Neural cell (in vitro differentiated cells): ENCODE measurements at regions not wholly inside any gene's neighbourhood (a gene's known extent, or its start where the extent isn't known, plus 50 kb on each side); places are given as distances from the start of the nearest gene placed in this dataset.

Source experiments
- H2AFZ ChIP-seq: fragments of 200-600, 300-800 bp; sonication (generic), shearing (Covaris generic); 2 replicates; pipeline ENCODE4 v1.6.0; 2014; ENCODE audit warnings: low read depth, mild to moderate bottlenecking, antibody characterized with exemption, low read length, moderate library complexity
- H3F3A ChIP-seq: fragments of 200-600 bp; shearing (Covaris generic); 2 replicates; pipeline ENCODE4 v1.6.1; 2016; ENCODE audit warnings: mild to moderate bottlenecking, moderate library complexity, mixed read lengths, antibody characterized with exemption, low read length; ENCODE audit not compliant: insufficient read depth, poor library complexity, severe bottlenecking
- H3K27ac ChIP-seq: fragments of 200-600, 300-800 bp; sonication (generic), shearing (Covaris generic); 2 replicates; pipeline ENCODE4 v1.5.1; 2014; ENCODE audit warnings: mild to moderate bottlenecking, low read length, moderate library complexity
- H3K27me3 ChIP-seq: fragments of 300-800, 200-600 bp; sonication (generic), shearing (Covaris generic); 2 replicates; pipeline ENCODE4 v1.6.0; 2014; ENCODE audit warnings: mild to moderate bottlenecking, low read depth, low read length, moderate library complexity; ENCODE audit not compliant: insufficient read depth
- H3K36me3 ChIP-seq: fragments of 300-800, 200-600 bp; sonication (generic), shearing (Covaris generic); 2 replicates; pipeline ENCODE4 v1.5.1; 2014; ENCODE audit warnings: mild to moderate bottlenecking, antibody characterized with exemption, low read length, moderate library complexity; ENCODE audit not compliant: insufficient read depth
- H3K4me2 ChIP-seq: fragments of 300-800, 200-600 bp; sonication (generic), shearing (Covaris generic); 2 replicates; pipeline ENCODE4 v1.6.0; 2014; ENCODE audit warnings: mild to moderate bottlenecking, low read length
- H3K4me3 ChIP-seq: fragments of 300-800, 200-600 bp; sonication (generic), shearing (Covaris generic); 2 replicates; pipeline ENCODE4 v1.5.1; 2014; ENCODE audit warnings: mild to moderate bottlenecking, low read length, moderate library complexity
- H3K79me2 ChIP-seq: fragments of 200-600 bp; shearing (Covaris generic); replicated peaks from 2 replicates; pipeline ENCODE4 v1.6.0; 2014; ENCODE audit warnings: mild to moderate bottlenecking, low read length, moderate library complexity; ENCODE audit not compliant: insufficient read depth
- H3K9ac ChIP-seq: fragments of 300-800, 200-600 bp; sonication (generic), shearing (Covaris generic); 2 replicates; pipeline ENCODE4 v1.6.1; 2016; ENCODE audit warnings: mild to moderate bottlenecking, low read length, mixed read lengths
- H3K9me2 ChIP-seq: fragments of 200-600 bp; shearing (Covaris generic); 2 replicates; pipeline ENCODE4 v1.6.1; 2016; ENCODE audit warnings: mild to moderate bottlenecking, low read length, mixed read lengths; ENCODE audit not compliant: insufficient read depth
- H3K9me3 ChIP-seq: fragments of 200-600, 300-800 bp; sonication (generic), shearing (Covaris generic); 2 replicates; pipeline ENCODE4 v1.6.1; 2016; ENCODE audit warnings: mild to moderate bottlenecking, mixed run types, low read length, moderate library complexity, mixed read lengths
- H4K20me1 ChIP-seq: fragments of 200-600 bp; shearing (Covaris generic); 2 replicates; pipeline ENCODE4 v1.6.1; 2016; ENCODE audit warnings: mild to moderate bottlenecking, mixed run types; ENCODE audit not compliant: insufficient read depth
- EP300 ChIP-seq: fragments of 450-650 bp; conservative IDR thresholded peaks from 2 replicates; pipeline ENCODE4 v1.6.1; 2014; ENCODE audit warnings: antibody characterized with exemption, mild to moderate bottlenecking, moderate library complexity; ENCODE audit not compliant: poor library complexity, severe bottlenecking
- EZH2 ChIP-seq: fragments of 200-600, 300-800 bp; shearing (Covaris generic), sonication (generic); IDR thresholded peaks from 2 replicates; pipeline ENCODE4 v1.6.1; 2014; ENCODE audit warnings: antibody characterized with exemption, low read length, borderline replicate concordance, mild to moderate bottlenecking; ENCODE audit not compliant: insufficient read depth, poor library complexity, severe bottlenecking
- MXI1 ChIP-seq: fragments of 450-650 bp; conservative IDR thresholded peaks from 2 replicates; pipeline ENCODE4 v1.6.1; 2014; ENCODE audit warnings: antibody characterized with exemption, mild to moderate bottlenecking; ENCODE audit not compliant: poor library complexity, severe bottlenecking
- POLR2AphosphoS5 ChIP-seq: IDR thresholded peaks from 2 replicates; pipeline ENCODE4 v1.6.1; 2012
- RAD21 ChIP-seq: fragments of 450-650 bp; conservative IDR thresholded peaks from 2 replicates; pipeline ENCODE4 v1.6.1; 2014; ENCODE audit warnings: antibody characterized with exemption, mild to moderate bottlenecking, moderate library complexity
- SMC3 ChIP-seq: fragments of 450-650 bp; conservative IDR thresholded peaks from 2 replicates; pipeline ENCODE4 v1.6.1; 2014; ENCODE audit warnings: antibody characterized with exemption, mild to moderate bottlenecking, moderate library complexity; ENCODE audit not compliant: poor library complexity
- TAF1 ChIP-seq: IDR thresholded peaks from 2 replicates; pipeline ENCODE4 v1.6.1; 2012; ENCODE audit warnings: low read depth
- TF ChIP-seq, protein P1 (sequence below): IDR thresholded peaks from 2 replicates; pipeline ENCODE4 v1.6.1; 2012; ENCODE audit warnings: borderline replicate concordance
- TF ChIP-seq, protein P2 (sequence below): fragments of 450-650 bp; IDR thresholded peaks from 2 replicates; pipeline ENCODE4 v1.5.1; 2014; ENCODE audit warnings: antibody characterized with exemption, mild to moderate bottlenecking, moderate library complexity; ENCODE audit not compliant: poor library complexity, severe bottlenecking

DNA sequence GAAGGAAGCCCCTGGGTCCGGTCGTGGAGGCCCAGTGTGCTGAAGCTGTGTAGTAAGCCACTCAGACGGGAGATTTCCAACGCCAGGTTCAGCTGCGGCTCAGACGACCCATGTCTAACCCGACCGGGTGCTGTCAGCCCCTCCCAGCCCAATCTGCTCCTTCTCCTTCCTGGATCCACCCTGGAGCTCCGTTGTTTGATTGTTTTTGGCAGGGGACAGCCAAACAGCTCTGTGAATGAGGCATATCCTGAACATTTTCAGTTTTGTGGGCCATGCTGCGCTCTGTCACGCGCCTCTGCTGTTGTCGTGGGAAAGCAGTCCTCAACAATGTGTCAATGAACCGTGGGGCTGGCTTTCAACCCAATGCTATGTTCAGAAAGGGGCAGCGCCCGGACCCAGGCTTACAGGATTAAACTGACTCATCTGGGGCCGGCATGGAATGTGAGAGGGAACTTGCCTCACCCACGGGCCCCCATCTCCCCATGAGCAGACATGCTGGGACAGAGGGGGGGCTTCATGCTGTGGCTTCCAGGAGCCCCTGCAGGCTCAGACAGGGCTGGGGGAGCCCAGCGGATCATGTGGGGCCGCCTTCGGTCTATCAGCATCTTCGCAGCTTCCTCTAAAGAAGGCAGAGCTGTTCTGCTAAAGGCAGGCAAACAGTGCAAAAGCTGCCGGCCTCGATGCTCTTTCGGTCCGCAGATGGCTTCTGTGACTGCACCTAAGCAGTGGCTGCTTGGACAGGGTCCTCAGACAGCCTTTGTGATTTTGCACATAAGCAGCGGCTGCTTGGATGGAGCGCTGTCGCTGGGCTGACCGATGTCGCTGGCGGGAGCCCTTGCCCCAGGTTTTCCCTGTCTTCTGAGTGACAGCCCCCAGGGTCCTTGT, 101.7 kb downstream of the RIPK4 start:
- Histone ChIP-seq H3K36me3 (no peaks in the 10 kb centered on the region), H3K4me2 (no peak overlapping the region), H3K9ac (no peak overlapping the region)

DNA sequence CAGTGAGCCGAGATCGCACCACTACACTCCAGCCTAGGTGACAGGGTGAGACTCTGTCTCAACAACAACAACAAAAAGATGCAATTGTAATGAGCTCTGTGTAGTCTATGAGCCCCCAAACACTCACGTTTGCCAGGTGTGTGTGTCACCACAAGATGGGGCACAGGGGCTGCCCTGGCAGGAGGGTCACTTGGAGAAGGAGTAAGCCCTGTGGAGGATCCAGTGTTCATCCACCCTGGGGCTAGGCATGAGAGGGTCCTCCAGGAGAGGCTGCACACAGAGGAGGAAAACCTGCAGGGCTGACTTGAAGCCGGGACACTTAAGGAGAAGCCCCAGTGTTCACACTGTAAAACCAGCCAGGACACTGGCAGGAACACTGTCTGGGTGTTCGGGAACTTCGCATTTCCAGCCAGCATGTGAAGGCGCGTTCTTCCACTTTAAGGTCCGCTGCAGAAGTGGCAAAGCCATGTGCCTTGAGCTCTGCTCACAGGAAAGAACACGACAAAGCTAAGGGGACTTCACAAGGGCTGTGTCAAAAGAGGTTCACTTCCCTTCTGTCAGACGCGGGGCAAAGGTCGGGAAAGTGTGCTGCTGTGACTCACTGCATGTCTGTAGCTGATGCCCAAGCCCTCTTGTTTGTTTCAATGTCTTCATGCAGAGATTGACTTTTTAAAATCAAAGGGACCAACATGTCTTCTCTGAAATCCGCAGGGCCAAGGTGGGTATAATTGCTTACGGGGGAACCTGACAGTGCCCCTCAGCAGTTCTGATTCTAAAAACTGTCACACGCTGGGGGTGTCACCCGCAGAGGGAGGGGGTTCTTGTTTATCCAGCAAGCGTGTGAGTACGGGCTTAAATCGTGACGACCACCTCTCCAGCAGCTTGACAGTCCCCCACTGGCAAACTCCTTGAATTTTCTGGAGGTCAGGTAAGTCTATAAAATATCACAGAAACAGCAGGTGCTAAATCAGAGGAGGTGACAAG, 102.8 kb downstream of the RIPK4 start:
- no peaks in the 10 kb centered on the region for H3K27me3 ChIP-seq
- no peaks in the 10 kb centered on the region for H3K9me2 ChIP-seq
- H3K9me3 ChIP-seq: no peaks in the 10 kb centered on the region
- no peaks in the 10 kb centered on the region for H4K20me1 ChIP-seq
- no peak overlapping the region for H3K4me2 ChIP-seq
- H3K4me3 ChIP-seq: no peak overlapping the region
- H3K36me3 ChIP-seq: no peaks in the 10 kb centered on the region
- H3K9ac ChIP-seq: no peak overlapping the region
- H3K27ac ChIP-seq: no peak overlapping the region
- H2AFZ ChIP-seq: no peak overlapping the region
- H3K79me2 ChIP-seq: no peaks in the 10 kb centered on the region
- no peaks in the 10 kb centered on the region for H3F3A ChIP-seq
- TF ChIP-seq EP300 (no peak), POLR2AphosphoS5 (no peak)
- TF ChIP-seq, protein P1, sequence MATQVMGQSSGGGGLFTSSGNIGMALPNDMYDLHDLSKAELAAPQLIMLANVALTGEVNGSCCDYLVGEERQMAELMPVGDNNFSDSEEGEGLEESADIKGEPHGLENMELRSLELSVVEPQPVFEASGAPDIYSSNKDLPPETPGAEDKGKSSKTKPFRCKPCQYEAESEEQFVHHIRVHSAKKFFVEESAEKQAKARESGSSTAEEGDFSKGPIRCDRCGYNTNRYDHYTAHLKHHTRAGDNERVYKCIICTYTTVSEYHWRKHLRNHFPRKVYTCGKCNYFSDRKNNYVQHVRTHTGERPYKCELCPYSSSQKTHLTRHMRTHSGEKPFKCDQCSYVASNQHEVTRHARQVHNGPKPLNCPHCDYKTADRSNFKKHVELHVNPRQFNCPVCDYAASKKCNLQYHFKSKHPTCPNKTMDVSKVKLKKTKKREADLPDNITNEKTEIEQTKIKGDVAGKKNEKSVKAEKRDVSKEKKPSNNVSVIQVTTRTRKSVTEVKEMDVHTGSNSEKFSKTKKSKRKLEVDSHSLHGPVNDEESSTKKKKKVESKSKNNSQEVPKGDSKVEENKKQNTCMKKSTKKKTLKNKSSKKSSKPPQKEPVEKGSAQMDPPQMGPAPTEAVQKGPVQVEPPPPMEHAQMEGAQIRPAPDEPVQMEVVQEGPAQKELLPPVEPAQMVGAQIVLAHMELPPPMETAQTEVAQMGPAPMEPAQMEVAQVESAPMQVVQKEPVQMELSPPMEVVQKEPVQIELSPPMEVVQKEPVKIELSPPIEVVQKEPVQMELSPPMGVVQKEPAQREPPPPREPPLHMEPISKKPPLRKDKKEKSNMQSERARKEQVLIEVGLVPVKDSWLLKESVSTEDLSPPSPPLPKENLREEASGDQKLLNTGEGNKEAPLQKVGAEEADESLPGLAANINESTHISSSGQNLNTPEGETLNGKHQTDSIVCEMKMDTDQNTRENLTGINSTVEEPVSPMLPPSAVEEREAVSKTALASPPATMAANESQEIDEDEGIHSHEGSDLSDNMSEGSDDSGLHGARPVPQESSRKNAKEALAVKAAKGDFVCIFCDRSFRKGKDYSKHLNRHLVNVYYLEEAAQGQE: no peak

More for the DNA sequence above, 101.7 kb downstream of the RIPK4 start:
- no peaks in the 10 kb centered on the region for H4K20me1 ChIP-seq
- H3K9me2 ChIP-seq: no peaks in the 10 kb centered on the region
- no peaks in the 10 kb centered on the region for H3K79me2 ChIP-seq
- H3K27ac ChIP-seq: no peak overlapping the region
- H2AFZ ChIP-seq: no peak overlapping the region
- H3K27me3 ChIP-seq: no peaks in the 10 kb centered on the region
- H3F3A ChIP-seq: no peaks in the 10 kb centered on the region
- TF ChIP-seq SMC3 (no peak), POLR2AphosphoS5 (no peak), EP300 (no peak), RAD21 (no peak), MXI1 (no peak), TAF1 (no peak), EZH2 (no peak)
- TF ChIP-seq, protein P2, sequence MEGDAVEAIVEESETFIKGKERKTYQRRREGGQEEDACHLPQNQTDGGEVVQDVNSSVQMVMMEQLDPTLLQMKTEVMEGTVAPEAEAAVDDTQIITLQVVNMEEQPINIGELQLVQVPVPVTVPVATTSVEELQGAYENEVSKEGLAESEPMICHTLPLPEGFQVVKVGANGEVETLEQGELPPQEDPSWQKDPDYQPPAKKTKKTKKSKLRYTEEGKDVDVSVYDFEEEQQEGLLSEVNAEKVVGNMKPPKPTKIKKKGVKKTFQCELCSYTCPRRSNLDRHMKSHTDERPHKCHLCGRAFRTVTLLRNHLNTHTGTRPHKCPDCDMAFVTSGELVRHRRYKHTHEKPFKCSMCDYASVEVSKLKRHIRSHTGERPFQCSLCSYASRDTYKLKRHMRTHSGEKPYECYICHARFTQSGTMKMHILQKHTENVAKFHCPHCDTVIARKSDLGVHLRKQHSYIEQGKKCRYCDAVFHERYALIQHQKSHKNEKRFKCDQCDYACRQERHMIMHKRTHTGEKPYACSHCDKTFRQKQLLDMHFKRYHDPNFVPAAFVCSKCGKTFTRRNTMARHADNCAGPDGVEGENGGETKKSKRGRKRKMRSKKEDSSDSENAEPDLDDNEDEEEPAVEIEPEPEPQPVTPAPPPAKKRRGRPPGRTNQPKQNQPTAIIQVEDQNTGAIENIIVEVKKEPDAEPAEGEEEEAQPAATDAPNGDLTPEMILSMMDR: no peak
- TF ChIP-seq, protein P1: no peak
- no peaks in the 10 kb centered on the region for H3K9me3 ChIP-seq
- no peak overlapping the region for H3K4me3 ChIP-seq
